ENCODE measurements at regions not wholly inside any gene's neighbourhood (a gene's known extent, or its start where the extent isn't known, plus 50 kb on each side); places are given as distances from the start of the nearest gene placed in this dataset.

GRCh38 chr2:111219285-111219684 lies 98.6 kb downstream of the BCL2L11 start:
- DNase-seq (ENCODE audit: low read depth): peak; percentile 15

DNA sequence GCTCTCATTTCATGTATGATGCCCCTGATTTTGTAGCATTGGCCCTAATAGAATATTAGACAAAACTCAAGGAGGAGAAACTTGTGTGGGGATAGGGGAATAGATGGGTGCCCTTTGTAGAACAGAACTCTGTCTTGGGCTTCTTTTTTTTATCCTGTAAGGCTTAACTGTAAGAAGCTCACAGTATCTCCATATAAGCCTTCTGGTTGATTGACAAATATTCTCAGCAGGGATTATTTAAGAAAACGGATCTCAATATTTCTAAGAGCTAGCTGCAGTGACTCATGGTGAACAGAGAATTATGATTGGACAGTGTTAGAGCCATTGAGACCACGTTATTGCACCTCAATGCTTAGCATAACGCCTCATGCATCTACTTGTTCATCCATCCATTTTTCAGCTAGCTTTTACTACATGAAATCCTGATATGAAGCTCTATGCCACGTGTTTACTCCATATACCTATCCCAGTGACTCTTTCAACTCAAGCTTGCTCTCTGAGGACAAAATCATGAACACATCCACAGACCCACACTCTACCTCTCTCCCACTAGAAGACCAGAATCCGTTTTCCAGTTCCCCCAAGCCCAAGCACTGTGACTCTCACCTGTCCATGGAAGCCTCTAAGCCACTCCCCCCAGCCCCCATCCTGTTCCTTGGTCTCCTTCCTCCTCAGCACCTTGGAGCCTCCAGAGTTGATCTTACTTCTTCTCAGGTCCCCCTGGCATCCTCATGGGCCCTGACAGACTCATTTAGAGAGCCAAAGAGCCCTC lies 99.2 kb downstream of the BCL2L11 start:
- no peak for DNase-seq (ENCODE audit: low read depth)

DNA sequence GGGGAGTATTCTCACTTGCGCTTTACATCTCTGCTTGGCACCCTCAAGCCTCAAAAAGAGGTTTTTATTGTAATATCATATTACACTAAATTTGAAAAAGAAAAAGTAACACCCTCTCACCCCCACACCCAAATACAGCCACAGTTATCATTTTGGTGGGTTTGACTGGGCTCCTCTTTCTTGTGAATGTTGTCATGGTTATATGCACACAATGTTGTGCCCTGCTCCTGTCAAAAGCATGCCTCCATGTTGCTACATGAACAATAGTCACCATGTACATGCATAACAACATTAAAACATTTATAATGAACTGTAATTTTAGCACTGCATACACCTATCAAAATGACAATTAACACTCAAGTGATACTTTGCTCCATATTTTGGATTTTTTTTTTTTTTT lies 100.2 kb downstream of the BCL2L11 start:
- DNase-seq (ENCODE audit: low read depth): no peak

- no peak for DNase-seq (ENCODE audit: low read depth)
These were observed 101.0 kb downstream of the BCL2L11 start for GRCh38 chr2:111221701-111222100.

DNA sequence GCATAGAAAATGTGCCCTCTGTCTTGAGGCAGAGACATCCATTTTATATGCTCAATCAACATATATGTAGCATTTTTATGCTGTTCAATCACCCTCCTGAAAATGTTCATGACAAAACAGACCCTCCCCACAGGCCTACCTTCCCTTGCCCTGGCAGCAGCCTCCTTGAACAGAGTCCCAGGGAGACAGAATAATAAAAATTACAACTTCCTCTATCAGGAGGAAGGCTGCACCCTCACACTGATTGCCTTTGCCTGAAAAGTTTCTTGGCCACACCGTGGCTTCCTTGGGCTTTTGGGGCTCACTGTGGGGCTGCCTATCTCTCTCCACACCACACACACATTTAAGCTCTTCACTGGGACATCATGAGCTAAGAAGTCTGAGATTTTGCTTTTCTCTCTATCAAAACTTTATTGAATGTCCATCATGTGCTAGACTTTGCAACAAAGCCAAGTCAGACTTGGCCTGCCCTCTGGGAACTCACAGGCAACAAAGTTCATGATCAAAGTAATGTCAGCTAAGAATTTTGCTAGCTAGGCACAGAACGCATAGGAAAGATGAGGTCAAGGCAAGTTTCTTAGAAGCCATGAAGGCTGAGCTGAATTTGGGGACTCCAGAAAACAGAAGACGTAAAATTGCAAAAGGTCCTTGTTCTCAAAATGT lies 101.6 kb downstream of the BCL2L11 start:
- no peak for DNase-seq (ENCODE audit: low read depth)

DNA sequence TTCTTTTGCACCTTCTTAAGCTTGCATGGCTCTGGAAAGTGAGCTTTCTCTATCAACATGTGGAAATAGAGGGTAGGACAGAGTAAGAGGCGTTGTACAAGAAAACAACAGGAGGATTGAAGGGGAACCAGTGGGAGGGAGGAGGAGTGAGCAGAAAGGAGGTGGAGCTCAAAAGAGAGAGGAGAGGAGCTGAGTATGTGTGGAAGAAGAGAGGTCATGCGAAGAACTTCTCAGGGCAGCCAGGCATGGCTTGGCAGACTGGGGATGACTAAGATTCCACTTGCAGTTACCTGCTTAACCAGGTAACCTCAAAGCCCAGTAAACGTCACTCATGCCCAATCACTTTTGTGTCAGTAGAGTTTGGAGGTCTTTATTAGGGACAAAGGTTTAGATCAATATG lies 105.1 kb downstream of the BCL2L11 start:
- no peak for DNase-seq (ENCODE audit: low read depth)

DNA sequence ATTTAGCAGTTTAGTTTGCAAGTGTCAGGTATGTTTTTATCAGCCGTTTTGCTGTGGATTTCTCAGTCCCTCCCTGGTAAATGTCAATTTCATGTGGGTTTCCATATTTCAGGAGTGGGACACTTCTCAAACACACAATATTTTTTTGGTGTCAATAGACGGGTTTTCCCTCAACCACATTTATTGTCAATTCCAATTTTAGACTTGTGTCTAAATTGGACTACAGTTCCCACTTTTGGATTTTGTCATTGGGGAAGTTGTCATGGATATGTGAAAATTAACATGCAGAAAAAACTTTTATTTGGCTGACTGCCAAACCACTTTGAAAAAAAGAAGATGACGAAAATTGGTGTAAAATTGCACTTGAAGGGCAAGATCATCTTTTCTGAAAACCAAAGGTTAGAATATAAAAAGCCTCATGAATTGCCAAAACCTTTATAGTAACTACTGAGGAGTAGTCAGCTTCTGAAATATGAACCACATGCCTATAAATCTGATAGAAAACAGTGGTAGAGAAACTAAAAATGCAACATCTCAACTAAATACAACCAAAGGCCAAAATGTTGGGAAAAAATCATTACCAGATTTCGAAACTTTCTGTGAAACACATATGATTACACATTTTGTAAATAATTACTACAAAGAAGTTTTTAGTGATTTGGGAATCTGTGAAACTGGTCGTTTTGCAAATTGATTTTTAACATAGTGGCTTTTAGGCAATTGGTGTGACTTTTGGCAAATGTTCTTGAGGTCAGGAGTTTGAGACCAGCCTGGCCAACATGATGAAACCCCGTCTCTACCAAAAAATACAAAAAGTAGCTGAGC lies 106.4 kb downstream of the BCL2L11 start:
- peak; percentile 10 for DNase-seq (ENCODE audit: low read depth)

DNA sequence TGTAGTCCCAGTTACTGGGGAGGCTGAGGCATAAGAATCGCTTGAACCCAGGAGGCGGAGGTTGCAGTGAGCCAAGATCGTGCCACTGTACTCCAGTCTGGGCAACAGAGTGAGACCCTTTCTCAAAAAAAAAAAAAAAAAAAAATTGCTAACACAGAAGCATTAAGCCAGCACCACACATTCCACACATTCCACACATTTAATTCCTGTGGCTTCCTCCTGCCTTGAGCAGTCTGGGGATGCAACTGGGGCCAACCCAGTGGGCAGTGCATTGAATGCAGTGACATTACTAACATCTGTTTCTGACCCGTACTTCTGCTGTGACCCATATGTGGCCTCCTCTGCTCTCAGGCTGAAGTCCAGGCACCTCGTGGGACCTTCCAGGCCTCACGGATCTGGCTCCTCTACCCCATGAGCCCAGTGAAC lies 107.0 kb downstream of the BCL2L11 start:
- peak; percentile 74 for DNase-seq (ENCODE audit: low read depth)

DNA sequence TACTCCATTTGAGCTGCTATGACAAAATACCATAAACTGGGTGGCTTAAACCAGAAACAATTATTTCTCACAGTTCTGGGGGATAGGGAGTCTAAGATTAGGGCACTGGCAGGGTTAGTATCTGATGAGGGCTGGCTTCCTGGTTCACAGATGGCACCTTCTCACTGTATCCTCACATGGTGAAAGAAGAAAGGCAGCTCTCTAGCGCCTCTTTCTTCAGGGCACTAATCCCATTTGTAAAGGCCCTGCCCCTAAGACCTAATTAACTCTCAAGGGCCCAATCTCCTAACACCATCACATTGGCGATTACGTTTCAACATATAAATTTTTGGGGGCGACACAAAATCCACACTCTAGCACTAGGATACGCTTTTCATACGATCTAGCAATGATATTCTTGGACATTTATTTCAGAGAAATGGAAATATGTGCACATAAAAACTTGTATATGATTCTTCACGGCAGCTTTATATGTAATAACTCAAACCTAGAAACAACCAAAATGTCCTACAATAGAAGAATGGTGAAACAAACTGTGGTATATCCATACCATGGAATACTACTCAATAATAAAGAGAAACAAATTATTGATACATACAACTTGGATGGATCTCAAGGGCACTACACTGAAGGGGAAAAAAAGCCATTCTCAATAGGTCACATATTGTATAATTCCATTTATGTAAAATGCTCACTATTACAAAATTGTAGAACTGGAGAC lies 111.0 kb downstream of the BCL2L11 start:
- DNase-seq (ENCODE audit: low read depth): no peak

DNA sequence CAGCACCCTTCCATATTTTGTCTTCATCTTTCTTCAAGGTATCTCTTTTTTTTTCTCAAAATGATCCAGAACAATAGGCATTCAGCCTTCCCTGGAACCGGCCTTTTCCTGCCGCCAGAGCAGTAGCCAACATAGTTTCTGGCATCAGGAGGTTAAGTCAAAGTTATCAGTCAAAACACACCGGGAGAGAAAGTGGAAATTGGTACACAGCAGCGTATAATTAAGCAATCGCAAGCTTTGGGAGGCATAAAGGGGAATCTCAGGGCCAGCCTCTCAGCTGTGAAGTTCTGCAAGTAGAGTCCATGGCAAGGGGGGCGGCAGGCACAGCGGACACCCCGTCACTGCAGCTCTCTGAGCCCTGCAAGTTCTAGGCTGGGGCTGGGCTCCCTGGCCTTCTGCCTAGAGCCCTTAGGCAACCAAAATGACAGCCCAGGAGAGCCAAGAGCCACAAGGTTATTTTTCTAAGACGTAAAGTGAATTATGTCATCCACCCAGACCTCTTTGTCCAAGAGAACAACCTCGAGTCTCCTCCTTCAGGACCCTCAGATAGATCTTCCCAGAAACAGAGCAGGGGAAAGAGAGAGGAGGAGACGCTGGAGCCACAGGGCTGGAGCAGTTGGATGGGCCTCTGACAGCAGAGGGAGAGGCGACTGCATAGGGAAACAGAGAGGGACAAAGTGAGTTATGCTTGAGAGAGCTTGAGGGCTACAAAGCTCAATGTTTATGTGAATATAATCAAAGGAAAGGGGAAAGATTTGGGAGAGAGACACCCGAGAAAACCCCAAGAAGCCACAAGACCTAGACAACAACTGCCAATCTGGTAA lies 114.7 kb downstream of the BCL2L11 start:
- no peak for DNase-seq (ENCODE audit: low read depth)

GRCh38 chr2:111236025-111236424 lies 115.3 kb downstream of the BCL2L11 start:
- no peak for DNase-seq (ENCODE audit: low read depth)

- DNase-seq (ENCODE audit: low read depth): no peak
These were observed 117.6 kb downstream of the BCL2L11 start for GRCh38 chr2:111238296-111238695.

DNA sequence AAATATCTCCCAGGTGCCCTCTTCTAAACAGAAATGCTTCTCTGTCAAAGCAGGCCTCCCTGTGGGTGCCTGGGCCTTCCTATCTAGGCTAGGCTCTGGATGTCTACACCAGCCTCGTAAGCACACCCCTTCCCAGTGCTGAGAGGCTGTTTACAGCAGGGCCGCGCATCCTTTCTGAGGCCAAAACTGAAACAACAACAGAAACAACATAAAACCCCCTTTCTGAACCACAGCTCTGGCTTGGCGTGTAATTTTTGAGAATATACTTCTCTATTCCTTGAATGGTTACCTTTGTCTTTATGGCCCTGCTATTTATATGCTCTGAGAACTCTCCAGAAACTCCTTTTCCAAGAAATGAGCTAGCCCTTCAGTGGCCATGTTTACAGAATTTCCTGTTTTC lies 118.4 kb downstream of the BCL2L11 start:
- DNase-seq (ENCODE audit: low read depth): no peak

GRCh38 chr2:111239581-111240249 lies 119.0 kb downstream of the BCL2L11 start:
- DNase-seq (ENCODE audit: low read depth): no peak

- no peak for DNase-seq (ENCODE audit: low read depth)
These were observed 122.6 kb downstream of the BCL2L11 start for GRCh38 chr2:111243295-111243694.

DNA sequence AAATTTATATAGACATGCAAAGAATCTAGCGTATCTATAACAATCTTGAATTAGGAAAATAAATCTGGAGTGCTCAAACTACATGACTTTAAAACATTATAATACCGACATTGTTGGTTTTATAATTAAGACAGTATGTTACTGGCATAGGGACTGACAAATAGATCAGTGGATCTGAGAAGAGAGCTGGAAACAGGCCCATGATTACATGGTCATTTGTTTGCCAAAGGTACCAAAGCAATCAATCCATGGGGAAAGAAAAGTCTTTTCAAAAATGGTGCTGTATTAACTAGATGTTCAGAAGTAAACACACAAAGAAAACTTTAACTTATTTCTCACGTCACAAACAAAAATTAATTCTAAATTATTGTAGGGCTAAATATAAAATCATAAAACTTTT lies 124.2 kb downstream of the BCL2L11 start:
- no peak for DNase-seq (ENCODE audit: low read depth)

- peak; percentile 24 for DNase-seq (ENCODE audit: low read depth)
These were observed 125.9 kb downstream of the BCL2L11 start for GRCh38 chr2:111246620-111247061.

DNA sequence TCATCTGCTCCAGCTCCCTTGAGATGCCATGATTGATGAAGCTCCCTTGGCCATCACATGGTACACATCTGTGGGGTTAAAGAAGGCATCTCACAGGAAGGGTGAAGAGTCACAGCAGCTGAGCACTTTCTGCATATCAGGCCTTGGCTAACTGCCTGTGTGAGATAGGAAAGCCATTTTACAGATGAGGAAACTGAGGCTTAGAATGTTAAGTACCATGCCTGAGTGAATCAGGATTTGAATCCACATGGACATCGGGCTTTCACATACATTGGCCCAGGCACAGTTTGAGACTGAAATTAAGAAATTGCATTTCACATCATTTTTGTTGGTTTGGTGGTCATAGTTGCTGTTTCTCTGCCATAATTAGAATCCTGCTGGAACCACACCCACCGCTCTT lies 126.8 kb downstream of the BCL2L11 start:
- DNase-seq (ENCODE audit: low read depth): no peak

DNA sequence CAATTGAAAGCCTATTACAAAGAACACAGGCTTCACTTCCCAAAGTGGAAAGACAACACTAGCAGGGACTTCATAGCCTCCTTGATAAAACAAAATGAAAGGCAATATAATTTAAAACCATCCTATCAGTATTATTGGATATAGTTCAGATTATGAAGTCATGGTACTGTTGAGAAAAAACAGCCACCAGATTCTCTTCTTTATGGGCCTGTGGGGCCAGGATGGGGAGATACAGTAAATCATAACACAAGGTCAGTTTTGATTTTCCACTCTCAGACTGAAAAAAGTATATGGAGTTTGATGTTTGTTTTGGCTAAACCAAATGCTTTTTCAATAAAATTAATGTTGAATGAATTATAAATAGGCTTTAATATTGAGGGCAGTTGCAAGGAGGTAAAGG lies 129.1 kb downstream of the BCL2L11 start:
- no peak for DNase-seq (ENCODE audit: low read depth)

DNA sequence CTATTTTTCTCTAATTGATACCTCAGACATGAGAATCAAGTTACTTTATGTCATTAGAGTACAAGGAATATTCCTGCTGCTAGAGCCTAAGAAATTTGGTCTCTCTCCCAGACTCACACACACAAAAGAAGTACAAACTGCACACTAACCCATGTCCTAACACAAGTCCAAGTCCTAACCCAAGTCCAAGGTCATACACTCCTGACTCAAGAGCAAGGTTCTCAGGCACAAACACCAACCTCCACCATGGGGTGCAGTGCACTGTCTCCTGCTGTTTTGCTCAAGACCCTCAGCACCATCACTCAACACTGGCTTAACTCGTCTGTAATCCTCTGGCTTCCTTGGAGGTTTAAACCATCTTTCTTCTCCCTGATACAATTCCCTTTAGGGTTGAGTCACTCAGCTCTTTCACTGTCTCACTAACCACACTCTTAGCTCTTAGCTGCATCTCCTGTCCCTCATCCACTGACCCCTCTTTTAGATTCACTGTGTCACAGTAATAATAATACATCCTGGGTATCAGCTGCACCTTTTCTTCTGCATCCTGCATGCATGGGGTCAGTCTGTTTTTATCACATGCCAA lies 129.8 kb downstream of the BCL2L11 start:
- peak; percentile 14 for DNase-seq (ENCODE audit: low read depth)

Measured in ELR (cell line).